Right lobe of liver (tissue), 6 donors: ENCODE measurements at regions not wholly inside any gene's neighbourhood (a gene's known extent, or its start where the extent isn't known, plus 50 kb on each side); places are given as distances from the start of the nearest gene placed in this dataset.

ENCODE experiments used
- ATAC-seq, 4 donors: fragments of 200-7000 bp; cut with Tn5 transposase; one replicate each; pipeline ENCODE4 v1.9.1; 2020; ENCODE audit warnings: mild to moderate bottlenecking in 4 of 4, moderate library complexity in 4 of 4
- DNase-seq, 3 donors: peaks; one replicate each; pipeline ENCODE4 v3.0.0-alpha.2; 2020
- H3K27ac ChIP-seq, 3 donors: fragments of 200-600 bp; one replicate each; pipeline ENCODE4 v1.8.0; 2022
- H3K27me3 ChIP-seq, 2 donors: fragments of 200-600 bp; one replicate each; pipeline ENCODE4 v1.8.0; 2022
- H3K36me3 ChIP-seq, 4 donors: fragments of 200-600 bp; sonication (generic) in 1 of 4; one replicate each; pipeline versions ENCODE4 v1.5.1 to v1.8.0; 2017 to 2022; ENCODE audit warnings: control low read depth in 1 of 4
- H3K4me1 ChIP-seq, 4 donors: fragments of 200-600 bp; sonication (generic) in 1 of 4; one replicate each; pipeline versions ENCODE4 v1.5.1 to v1.8.0; 2017 to 2022; ENCODE audit warnings: control low read depth in 1 of 4
- H3K4me3 ChIP-seq, 3 donors: fragments of 200-600 bp; one replicate each; pipeline ENCODE4 v1.8.0; 2022
- H3K9me3 ChIP-seq, 4 donors: fragments of 200-600 bp; sonication (generic) in 1 of 4; one replicate each; pipeline versions ENCODE4 v1.5.1 to v1.8.0; 2017 to 2022; ENCODE audit warnings: control low read depth in 1 of 4
- POLR2A ChIP-seq: fragments of 450-650 bp; IDR thresholded peaks from one replicate; pipeline ENCODE4 v1.6.1; 2017; ENCODE audit warnings: antibody characterized with exemption, mild to moderate bottlenecking
- WGBS: methylation state at CpG from one replicate; pipeline ENCODE4 v1.1.6; 2018; ENCODE audit warnings: low coverage, low lambda C conversion rate; ENCODE audit not compliant: insufficient coverage; ENCODE audit errors: missing lambda C conversion rate; 5-methylcytosine and 5-hydroxymethylcytosine counted together
- intact Hi-C, 2 donors: fragments of 100-400 bp; cut with DNase I; formaldehyde crosslinking; loops; one replicate each; pipeline versions ENCODE4 v1.11.2 to v1.14.1; 2022
- TF ChIP-seq, protein P1 (sequence below), 4 donors: fragments of 200-600 bp in 3 of 4; fragments of 450-650 bp in 1 of 4; IDR thresholded peaks; one replicate each; pipeline versions ENCODE4 v1.5.1 to v1.8.0; 2016 to 2022; ENCODE audit warnings: antibody characterized with exemption in 4 of 4, mild to moderate bottlenecking in 2 of 4
- donor health status: DM: no; HTN: yes; CAD: no.
- donor health status: DM: no; HTN: no; CAD: no.
- donor health status: DM: no; HTN: no; CAD: no.
- donor health status: DM: no; HTN: yes; CAD: no.
- donor health status: DM: no; HTN: yes; CAD: no.

DNA sequence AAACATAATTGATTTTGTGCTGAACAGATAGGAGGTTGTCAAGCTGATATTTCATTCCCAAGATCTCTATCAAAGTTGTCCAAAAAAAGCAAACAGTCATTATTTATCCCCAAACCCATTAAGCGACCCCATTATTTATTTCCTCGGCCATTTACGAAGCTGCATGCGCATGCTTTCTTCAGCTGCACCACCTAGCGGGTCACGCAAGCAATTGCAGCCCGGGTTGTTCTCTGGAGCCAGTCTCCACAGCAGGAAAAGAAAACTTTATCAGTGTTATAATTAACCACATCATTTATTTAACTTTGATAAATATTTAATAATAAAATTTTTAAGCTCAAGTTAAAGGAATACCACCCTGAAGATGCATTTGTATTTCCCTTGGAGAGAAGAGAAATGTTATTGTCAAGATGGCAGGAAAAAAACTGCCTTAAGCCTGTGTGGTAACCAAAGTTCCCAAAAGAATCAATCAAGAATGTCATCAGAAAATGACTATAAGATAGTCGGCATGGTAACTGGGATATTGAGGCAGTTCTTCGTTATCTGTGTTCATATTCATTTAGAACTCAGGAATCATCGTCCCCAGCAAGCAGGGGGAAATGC is 304.7 kb downstream of the FBXO15 start:
- peak in 2 of 3 donors; percentile 40 to 67 for DNase-seq

GRCh38 chr18:73841661-73842060 is 306.0 kb downstream of the FBXO15 start:
- no peak for DNase-seq
- Histone ChIP-seq H3K9me3 (no peaks in the 10 kb centered on the region), H3K27ac (no peak overlapping the region), H3K4me3 (no peak overlapping the region), H3K27me3 (no peaks in the 10 kb centered on the region), H3K36me3 (no peaks in the 10 kb centered on the region), H3K4me1 (peaks cover 0 to 4% (median 0%) of the 10 kb centered on the region in 4 donors)
- ATAC-seq = no peak
- no peak for TF ChIP-seq POLR2A
- TF ChIP-seq, protein P1, sequence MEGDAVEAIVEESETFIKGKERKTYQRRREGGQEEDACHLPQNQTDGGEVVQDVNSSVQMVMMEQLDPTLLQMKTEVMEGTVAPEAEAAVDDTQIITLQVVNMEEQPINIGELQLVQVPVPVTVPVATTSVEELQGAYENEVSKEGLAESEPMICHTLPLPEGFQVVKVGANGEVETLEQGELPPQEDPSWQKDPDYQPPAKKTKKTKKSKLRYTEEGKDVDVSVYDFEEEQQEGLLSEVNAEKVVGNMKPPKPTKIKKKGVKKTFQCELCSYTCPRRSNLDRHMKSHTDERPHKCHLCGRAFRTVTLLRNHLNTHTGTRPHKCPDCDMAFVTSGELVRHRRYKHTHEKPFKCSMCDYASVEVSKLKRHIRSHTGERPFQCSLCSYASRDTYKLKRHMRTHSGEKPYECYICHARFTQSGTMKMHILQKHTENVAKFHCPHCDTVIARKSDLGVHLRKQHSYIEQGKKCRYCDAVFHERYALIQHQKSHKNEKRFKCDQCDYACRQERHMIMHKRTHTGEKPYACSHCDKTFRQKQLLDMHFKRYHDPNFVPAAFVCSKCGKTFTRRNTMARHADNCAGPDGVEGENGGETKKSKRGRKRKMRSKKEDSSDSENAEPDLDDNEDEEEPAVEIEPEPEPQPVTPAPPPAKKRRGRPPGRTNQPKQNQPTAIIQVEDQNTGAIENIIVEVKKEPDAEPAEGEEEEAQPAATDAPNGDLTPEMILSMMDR (IDR thresholded peaks at IDR 0.05) = peak in 2 of 4 donors; percentile 5 to 7
- intact Hi-C loops = loop anchor here in 1 of 2 donors (10.0 kb wide), 1 partner anchor 1077 kb away; no protein-coding TSS in a partner anchor
- 30% methylated on average over 1 of the region's 1 CpG for WGBS

More for the DNA sequence above, 304.7 kb downstream of the FBXO15 start:
- Histone ChIP-seq H3K27me3 (no peaks in the 10 kb centered on the region), H3K9me3 (no peaks in the 10 kb centered on the region), H3K4me1 (peaks cover 0 to 4% (median 0%) of the 10 kb centered on the region in 4 donors), H3K4me3 (peak overlapping the region in 1 of 3 donors; percentile 2), H3K27ac (no peak overlapping the region), H3K36me3 (no peaks in the 10 kb centered on the region)
- intact Hi-C loops = loop anchor here in 1 of 2 donors (10.0 kb wide), 1 partner anchor 1078 kb away; no protein-coding TSS in a partner anchor
- TF ChIP-seq, protein P1 (IDR thresholded peaks at IDR 0.05) = peak; percentile 69 to 94 (median 92)
- TF ChIP-seq POLR2A = no peak
- ATAC-seq = peak; percentile 74 to 86 (median 80)
- WGBS = 6% methylated on average over 10 of the region's 10 CpGs

- no peak for DNase-seq
- no peak for TF ChIP-seq POLR2A
- TF ChIP-seq, protein P1 (IDR thresholded peaks at IDR 0.05) = no peak
- Histone ChIP-seq H3K27me3 (no peaks in the 10 kb centered on the region), H3K9me3 (no peaks in the 10 kb centered on the region), H3K36me3 (no peaks in the 10 kb centered on the region), H3K4me1 (peaks cover 0 to 4% (median 0%) of the 10 kb centered on the region in 4 donors), H3K27ac (no peak overlapping the region), H3K4me3 (no peak overlapping the region)
- WGBS = 48% methylated on average over 6 of the region's 11 CpGs
- ATAC-seq = no peak
- intact Hi-C loops = loop anchor here in 1 of 2 donors (10.0 kb wide), 1 partner anchor 1076 kb away; no protein-coding TSS in a partner anchor
Observed at GRCh38 chr18:73840319-73840945, 307.2 kb downstream of the FBXO15 start.

- no peak for TF ChIP-seq POLR2A
- TF ChIP-seq, protein P1 (IDR thresholded peaks at IDR 0.05) = no peak
- no peak overlapping the region for H3K4me3 ChIP-seq
- H3K27me3 ChIP-seq = no peaks in the 10 kb centered on the region
- no peaks in the 10 kb centered on the region for H3K36me3 ChIP-seq
- DNase-seq (no peak), ATAC-seq (no peak)
- no peak overlapping the region for H3K27ac ChIP-seq
- 31% methylated on average over 4 of the region's 4 CpGs for WGBS
- H3K4me1 ChIP-seq = peaks cover 0 to 4% (median 0%) of the 10 kb centered on the region in 4 donors
- intact Hi-C loops = no loop called here
- H3K9me3 ChIP-seq = no peaks in the 10 kb centered on the region
Observed at GRCh38 chr18:73839441-73839840, 308.2 kb downstream of the FBXO15 start.
